H7 (cell line): ENCODE measurements at regions not wholly inside any gene's neighbourhood (a gene's known extent, or its start where the extent isn't known, plus 50 kb on each side); places are given as distances from the start of the nearest gene placed in this dataset.

ENCODE experiments used
- DNase-seq: peaks from one replicate; pipeline ENCODE4 v3.0.0; 2012
- H3K27me3 ChIP-seq: 2 replicates; pipeline ENCODE4 v1.6.0; 2011; ENCODE audit warnings: mild to moderate bottlenecking, low read length; ENCODE audit not compliant: control insufficient read depth, insufficient read depth
- H3K36me3 ChIP-seq: replicated peaks from 2 replicates; pipeline ENCODE4 v1.5.1; 2011; ENCODE audit warnings: low read length; ENCODE audit not compliant: control insufficient read depth, insufficient read depth
- H3K4me3 ChIP-seq: 2 replicates; pipeline ENCODE4 v1.5.1; 2011; ENCODE audit warnings: low read depth, mild to moderate bottlenecking, control low read depth, low read length, moderate library complexity; ENCODE audit not compliant: insufficient read depth

DNA sequence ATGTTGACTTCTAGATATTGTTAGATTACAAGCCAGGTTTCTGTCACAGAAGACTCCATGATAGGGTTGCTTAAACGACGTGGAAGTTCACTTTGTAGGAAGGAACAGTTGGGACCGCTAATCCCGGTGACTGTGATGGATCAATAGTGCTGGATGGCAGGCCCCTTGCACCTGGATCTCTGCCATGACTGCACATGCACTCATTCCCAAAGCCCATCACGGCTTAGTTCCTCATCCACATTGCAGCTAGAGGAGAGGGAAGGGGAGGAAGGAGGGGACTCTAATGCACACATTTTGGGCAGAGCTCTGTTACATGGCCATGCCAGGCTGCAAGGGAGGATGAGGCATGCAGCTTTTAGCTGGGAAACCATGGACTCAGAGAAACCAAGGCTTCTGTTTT is 773.7 kb upstream of the RAB6C start:
- Histone ChIP-seq H3K4me3 (no peak overlapping the region), H3K27me3 (no peaks in the 10 kb centered on the region), H3K36me3 (no peaks in the 10 kb centered on the region)
- no peak for DNase-seq

- H3K27me3 ChIP-seq, result no peaks in the 10 kb centered on the region
- no peaks in the 10 kb centered on the region for H3K36me3 ChIP-seq
- H3K4me3 ChIP-seq, result no peak overlapping the region
- DNase-seq, result no peak
Observed at GRCh38 chr2:129212299-129212958, 767.0 kb upstream of the RAB6C start.

GRCh38 chr2:129224022-129224421 is 755.4 kb upstream of the RAB6C start:
- DNase-seq, result no peak
- Histone ChIP-seq H3K36me3 (no peaks in the 10 kb centered on the region), H3K27me3 (no peaks in the 10 kb centered on the region), H3K4me3 (no peak overlapping the region)

DNA sequence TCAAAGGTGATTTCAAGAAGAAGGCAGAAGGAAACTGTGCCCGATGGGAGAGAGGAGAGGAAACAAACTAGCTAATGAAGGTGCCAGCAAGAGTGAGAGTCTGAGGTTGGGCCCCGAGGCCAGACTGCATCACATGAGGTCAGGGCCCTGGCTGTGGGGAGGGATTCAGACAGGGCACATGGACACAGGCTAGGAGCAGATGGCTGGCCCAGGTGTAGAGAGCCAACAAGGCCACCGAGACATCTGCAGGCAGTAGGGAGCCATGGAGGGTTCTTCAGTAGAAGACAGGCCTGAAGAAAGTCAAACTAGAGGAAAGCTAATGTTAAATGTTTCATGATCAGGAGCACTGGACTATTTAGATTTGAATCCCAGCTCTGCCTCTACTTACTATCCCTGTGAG is 755.0 kb upstream of the RAB6C start:
- Histone ChIP-seq H3K36me3 (no peaks in the 10 kb centered on the region), H3K4me3 (no peak overlapping the region), H3K27me3 (no peaks in the 10 kb centered on the region)
- DNase-seq, result no peak

- no peak overlapping the region for H3K4me3 ChIP-seq
- H3K36me3 ChIP-seq, result no peaks in the 10 kb centered on the region
- no peaks in the 10 kb centered on the region for H3K27me3 ChIP-seq
- no peak for DNase-seq
Observed at GRCh38 chr2:129229196-129229595, 750.3 kb upstream of the RAB6C start.

DNA sequence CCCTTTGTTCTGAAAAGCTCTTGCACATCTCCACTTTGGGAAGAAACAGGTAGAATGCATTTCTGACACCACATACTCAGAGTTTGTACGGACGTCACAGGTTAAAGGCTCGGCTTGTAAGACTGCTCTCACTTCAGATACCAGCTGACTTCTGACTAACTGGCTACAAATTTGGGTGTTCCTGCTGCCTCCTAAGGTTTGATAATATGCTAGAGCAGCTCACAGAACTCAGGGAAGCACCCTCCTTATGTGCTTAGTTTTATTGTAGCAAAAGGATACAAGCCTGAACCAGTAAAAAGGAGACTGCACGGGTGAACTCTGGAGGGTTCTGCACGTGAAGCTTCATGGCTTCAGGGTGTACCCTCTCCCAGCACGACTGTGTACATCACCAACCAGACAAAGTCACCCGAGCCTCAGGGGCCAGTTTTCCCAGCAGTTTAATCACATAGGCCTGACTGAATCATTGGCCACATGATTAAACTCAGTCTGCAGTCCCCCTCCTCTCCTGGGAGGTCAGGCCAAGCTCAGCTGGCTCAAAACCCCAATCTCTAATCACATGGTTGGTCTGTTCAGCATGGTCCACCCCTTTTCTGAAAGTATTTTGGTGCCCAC is 749.5 kb upstream of the RAB6C start:
- H3K4me3 ChIP-seq, result no peak overlapping the region
- no peaks in the 10 kb centered on the region for H3K27me3 ChIP-seq
- no peaks in the 10 kb centered on the region for H3K36me3 ChIP-seq
- no peak for DNase-seq

- no peaks in the 10 kb centered on the region for H3K27me3 ChIP-seq
- no peak overlapping the region for H3K4me3 ChIP-seq
- no peak for DNase-seq
- no peaks in the 10 kb centered on the region for H3K36me3 ChIP-seq
Observed at GRCh38 chr2:129231924-129232323, 747.5 kb upstream of the RAB6C start.

DNA sequence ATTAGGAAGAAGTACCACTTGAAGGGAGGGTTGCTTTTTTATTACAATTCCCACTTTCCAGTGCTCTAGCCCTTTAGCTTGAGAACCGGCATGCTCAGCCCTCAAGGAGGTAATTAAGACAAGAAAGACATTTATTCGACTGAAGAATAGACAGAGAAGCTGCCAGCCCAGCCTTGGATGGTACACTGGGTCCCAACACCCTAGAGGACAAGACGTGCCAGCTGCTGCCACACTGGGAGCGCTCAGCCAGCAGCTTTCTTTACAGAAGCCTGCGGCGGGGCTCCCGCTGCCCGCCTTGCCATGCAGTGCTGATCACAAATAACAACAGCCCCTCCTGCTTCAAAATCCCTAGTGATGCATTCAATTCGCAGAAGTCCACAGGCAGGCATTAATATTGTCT is 746.3 kb upstream of the RAB6C start:
- Histone ChIP-seq H3K27me3 (no peaks in the 10 kb centered on the region), H3K36me3 (no peaks in the 10 kb centered on the region), H3K4me3 (no peak overlapping the region)
- no peak for DNase-seq

DNA sequence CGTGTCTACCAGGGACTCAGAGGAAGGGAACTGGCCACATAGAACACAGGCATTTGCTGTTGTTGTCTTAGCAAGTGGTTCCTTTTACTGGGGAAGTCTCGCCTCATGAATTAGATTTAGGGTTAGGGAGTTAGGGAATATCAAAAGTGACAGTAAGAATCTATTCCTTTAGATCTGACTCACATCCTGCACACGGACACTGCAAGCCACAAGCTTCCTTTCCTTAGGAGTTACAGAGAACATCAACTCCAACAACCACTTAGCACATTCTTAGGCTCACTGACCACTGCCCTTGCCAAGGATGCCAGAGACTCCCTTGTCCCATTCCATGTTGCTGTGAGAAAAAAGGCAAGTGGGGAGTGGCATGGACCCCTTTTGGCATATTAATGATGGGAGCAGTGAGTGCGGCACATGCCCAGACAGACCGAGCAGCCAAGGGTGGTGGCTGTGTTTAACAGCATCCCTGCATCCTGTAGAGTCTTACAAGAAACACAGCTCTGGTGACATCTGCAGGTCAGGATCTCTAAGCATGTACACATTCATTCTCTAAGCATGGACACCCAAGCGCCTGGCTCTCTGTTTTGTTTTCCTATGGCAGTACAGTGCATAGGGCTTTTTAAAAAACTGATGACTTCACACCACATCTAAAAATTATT is 745.6 kb upstream of the RAB6C start:
- Histone ChIP-seq H3K27me3 (no peaks in the 10 kb centered on the region), H3K36me3 (no peaks in the 10 kb centered on the region), H3K4me3 (no peak overlapping the region)
- DNase-seq, result peak; percentile 48

DNA sequence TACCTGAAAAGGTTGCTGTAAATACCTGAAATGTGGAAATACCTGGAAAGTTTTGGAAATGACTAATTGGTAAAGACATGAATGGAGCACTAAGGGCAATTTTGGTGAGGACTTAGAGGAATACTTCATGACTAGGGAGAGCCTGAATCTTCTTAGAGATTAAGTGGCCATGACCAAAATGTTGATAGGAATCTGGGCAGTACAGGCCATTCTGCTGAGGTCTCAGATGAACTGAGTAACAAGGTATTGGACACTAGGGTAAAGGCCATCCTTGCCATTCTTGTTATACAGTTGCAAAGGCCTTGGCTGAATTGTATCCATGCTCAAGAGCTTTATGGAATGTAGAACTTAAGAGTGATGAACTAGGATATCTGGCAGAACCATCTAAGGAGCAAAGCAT is 742.9 kb upstream of the RAB6C start:
- no peak overlapping the region for H3K4me3 ChIP-seq
- no peak for DNase-seq
- no peaks in the 10 kb centered on the region for H3K36me3 ChIP-seq
- H3K27me3 ChIP-seq, result no peaks in the 10 kb centered on the region

DNA sequence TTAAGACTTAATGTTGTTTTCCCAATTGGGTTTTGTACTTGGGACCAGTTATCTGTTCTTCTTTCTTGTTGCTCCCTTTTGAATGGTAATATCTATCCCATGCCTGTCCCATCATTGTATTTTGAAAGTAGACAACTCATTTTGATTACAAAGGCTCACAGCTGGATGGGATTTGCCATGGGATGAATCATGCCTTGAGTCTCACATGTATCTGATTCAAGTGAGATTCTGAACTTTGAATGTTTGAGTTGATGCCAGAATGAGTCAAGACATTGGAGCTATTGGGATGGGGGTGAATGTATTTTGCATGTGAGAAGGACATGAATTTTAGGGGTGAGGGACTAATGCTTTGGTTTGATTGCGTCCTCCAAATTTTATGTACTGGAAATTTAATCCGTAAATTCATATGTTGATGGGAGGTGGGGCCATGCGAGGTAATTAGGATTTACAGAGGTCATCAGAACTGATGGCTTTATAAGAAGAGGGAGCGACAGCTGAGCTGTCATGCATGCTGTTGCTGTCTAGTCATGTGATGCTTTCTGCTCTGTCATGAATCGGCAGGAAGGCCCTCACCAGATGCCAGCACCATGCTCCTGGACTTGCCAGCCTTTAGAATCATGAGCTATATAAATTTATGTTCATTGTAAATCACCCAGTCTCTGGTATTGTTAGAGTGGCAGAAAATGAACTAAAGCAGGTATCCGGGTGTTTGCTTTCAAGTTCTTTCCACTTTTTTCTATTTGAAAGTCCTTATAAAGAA is 741.3 kb upstream of the RAB6C start:
- H3K36me3 ChIP-seq, result no peaks in the 10 kb centered on the region
- H3K4me3 ChIP-seq, result no peak overlapping the region
- no peak for DNase-seq
- H3K27me3 ChIP-seq, result no peaks in the 10 kb centered on the region

DNA sequence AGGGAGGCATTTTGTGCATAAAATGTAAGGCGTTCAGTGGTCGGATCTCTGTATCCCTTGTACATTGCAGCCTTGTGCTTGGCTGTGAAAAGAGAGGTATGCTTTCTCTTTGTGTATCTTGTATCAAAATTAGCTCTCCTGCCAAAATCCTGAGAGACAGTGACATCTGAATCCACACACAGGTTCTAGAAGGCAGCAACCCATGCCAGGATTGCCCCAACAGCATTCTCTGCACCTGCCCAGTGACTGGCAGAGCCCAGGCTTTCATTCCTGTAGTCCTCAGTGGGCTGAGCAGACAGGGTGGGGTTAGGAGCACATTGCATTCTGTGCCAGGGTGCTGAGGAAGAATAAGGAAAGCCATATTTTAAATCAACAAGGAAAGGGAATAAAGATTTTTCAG is 740.3 kb upstream of the RAB6C start:
- Histone ChIP-seq H3K36me3 (no peaks in the 10 kb centered on the region), H3K27me3 (no peaks in the 10 kb centered on the region), H3K4me3 (no peak overlapping the region)
- no peak for DNase-seq

DNA sequence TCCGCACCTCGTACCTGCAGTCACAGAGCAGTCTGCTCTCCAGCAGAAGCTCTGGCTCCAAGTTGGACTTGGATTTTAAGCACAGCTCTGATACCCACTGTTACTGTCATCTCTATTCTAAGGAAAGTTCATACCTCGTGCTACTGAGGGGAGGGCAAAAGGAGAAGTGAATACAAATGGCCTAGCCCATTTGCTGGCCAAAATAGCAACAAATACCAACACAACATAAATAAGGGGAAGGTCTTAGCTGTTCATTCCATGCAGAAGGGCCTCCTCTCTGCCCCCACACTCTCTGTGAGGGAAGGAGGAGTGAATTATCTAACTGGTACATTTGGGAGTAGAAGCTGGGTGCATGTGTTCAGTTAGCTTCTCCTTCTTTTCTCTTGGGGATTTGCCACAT is 739.4 kb upstream of the RAB6C start:
- no peaks in the 10 kb centered on the region for H3K27me3 ChIP-seq

GRCh38 chr2:129242269-129242668 is 737.2 kb upstream of the RAB6C start:
- DNase-seq, result no peak
- no peaks in the 10 kb centered on the region for H3K27me3 ChIP-seq
- H3K36me3 ChIP-seq, result no peaks in the 10 kb centered on the region
- no peak overlapping the region for H3K4me3 ChIP-seq

More for the DNA sequence above, 739.4 kb upstream of the RAB6C start:
- no peak for DNase-seq
- Histone ChIP-seq H3K4me3 (no peak overlapping the region), H3K36me3 (no peaks in the 10 kb centered on the region)

DNA sequence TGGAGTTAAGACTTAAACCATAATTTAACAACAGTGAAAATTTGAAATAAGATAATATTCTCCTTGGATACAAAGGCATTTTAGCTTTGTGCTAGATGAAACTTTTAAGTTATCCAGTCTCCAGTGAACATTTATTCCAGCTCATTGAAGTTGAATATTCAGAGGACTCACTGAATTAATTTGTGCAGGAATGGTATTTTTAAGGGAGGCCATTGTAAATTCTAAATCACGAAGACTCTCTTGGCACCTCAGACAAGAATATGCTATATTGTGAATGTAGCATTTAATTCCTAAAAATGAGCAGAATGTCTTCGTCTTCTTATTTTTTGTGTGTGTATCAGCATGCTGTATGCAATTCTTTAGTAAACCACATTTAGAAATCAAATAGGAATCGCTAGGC is 731.7 kb upstream of the RAB6C start:
- Histone ChIP-seq H3K36me3 (no peaks in the 10 kb centered on the region), H3K27me3 (no peaks in the 10 kb centered on the region), H3K4me3 (no peak overlapping the region)
- no peak for DNase-seq
